ENCODE measurements at regions not wholly inside any gene's neighbourhood (a gene's known extent, or its start where the extent isn't known, plus 50 kb on each side); places are given as distances from the start of the nearest gene placed in this dataset.

- DNase-seq = no peak
- H3K9ac ChIP-seq = no peak overlapping the region
- no peaks in the 10 kb centered on the region for H3K79me2 ChIP-seq (ENCODE audit: insufficient read depth)
- in situ Hi-C loops (cut with MboI) = no loop called here
- 7% methylated on average over 2 of the region's 2 CpGs for WGBS, 2 experiments (ENCODE audit: low coverage in 1 of 2, low lambda C conversion rate in 2 of 2, missing lambda C conversion rate in 2 of 2)
- no peak overlapping the region for H2AFZ ChIP-seq
- no peaks in the 10 kb centered on the region for H3K27me3 ChIP-seq (replicated peaks; ENCODE audit: insufficient read depth)
- no peak overlapping the region for H3K4me2 ChIP-seq (ENCODE audit: unreplicated experiment)
- H3K36me3 ChIP-seq (ENCODE audit: low read depth) = no peaks in the 10 kb centered on the region
- TF ChIP-seq EZH2 (IDR thresholded peaks at IDR 0.05; ENCODE audit: insufficient read depth, poor library complexity, severe bottlenecking) (no peak), EZH2phosphoT487 (IDR thresholded peaks at IDR 0.05; ENCODE audit: insufficient read depth, low read depth) (no peak)
- H3K4me1 ChIP-seq (ENCODE audit: insufficient read depth) = no peaks in the 10 kb centered on the region
- no peak overlapping the region for H3K27ac ChIP-seq
- H3K9me2 ChIP-seq (ENCODE audit: insufficient read depth) = no peaks in the 10 kb centered on the region
- no peaks in the 10 kb centered on the region for H3F3A ChIP-seq (ENCODE audit: insufficient read depth)
- no peak overlapping the region for H3K4me3 ChIP-seq
- no peaks in the 10 kb centered on the region for H3K9me3 ChIP-seq (ENCODE audit: low read depth)
- H4K20me1 ChIP-seq (ENCODE audit: insufficient read depth) = no peaks in the 10 kb centered on the region
These were observed 100.7 kb downstream of the DMRTA2 start for GRCh38 chr1:50322579-50322978.

GRCh38 chr1:50318428-50318827 is 104.8 kb downstream of the DMRTA2 start:
- Histone ChIP-seq H2AFZ (no peak overlapping the region), H3K36me3 (ENCODE audit: low read depth) (no peaks in the 10 kb centered on the region), H3F3A (ENCODE audit: insufficient read depth) (no peaks in the 10 kb centered on the region), H3K9ac (no peak overlapping the region), H3K27ac (no peak overlapping the region), H3K4me3 (no peak overlapping the region), H3K9me2 (ENCODE audit: insufficient read depth) (no peaks in the 10 kb centered on the region), H4K20me1 (ENCODE audit: insufficient read depth) (no peaks in the 10 kb centered on the region), H3K4me2 (ENCODE audit: unreplicated experiment) (no peak overlapping the region), H3K4me1 (ENCODE audit: insufficient read depth) (no peaks in the 10 kb centered on the region), H3K79me2 (ENCODE audit: insufficient read depth) (no peaks in the 10 kb centered on the region), H3K9me3 (ENCODE audit: low read depth) (no peaks in the 10 kb centered on the region), H3K27me3 (replicated peaks; ENCODE audit: insufficient read depth) (no peaks in the 10 kb centered on the region)
- DNase-seq = no peak
- TF ChIP-seq EZH2 (IDR thresholded peaks at IDR 0.05; ENCODE audit: insufficient read depth, poor library complexity, severe bottlenecking) (no peak), EZH2phosphoT487 (IDR thresholded peaks at IDR 0.05; ENCODE audit: insufficient read depth, low read depth) (no peak)
- in situ Hi-C loops (cut with MboI) = no loop called here

GRCh38 chr1:50308878-50309277 is 114.4 kb downstream of the DMRTA2 start:
- H3K9me3 ChIP-seq (ENCODE audit: low read depth) = no peaks in the 10 kb centered on the region
- H2AFZ ChIP-seq = no peak overlapping the region
- H3K4me3 ChIP-seq = no peak overlapping the region
- H3K9ac ChIP-seq = no peak overlapping the region
- no peak for TF ChIP-seq EZH2 (IDR thresholded peaks at IDR 0.05; ENCODE audit: insufficient read depth, poor library complexity, severe bottlenecking)
- H3K4me2 ChIP-seq (ENCODE audit: unreplicated experiment) = no peak overlapping the region
- H3K9me2 ChIP-seq (ENCODE audit: insufficient read depth) = no peaks in the 10 kb centered on the region
- H3K4me1 ChIP-seq (ENCODE audit: insufficient read depth) = no peaks in the 10 kb centered on the region
- WGBS, 2 experiments (ENCODE audit: low coverage in 1 of 2, low lambda C conversion rate in 2 of 2, missing lambda C conversion rate in 2 of 2) = 12 to 18% methylated on average over 6 of the region's 6 CpGs
- in situ Hi-C loops (cut with MboI) = no loop called here
- H3K79me2 ChIP-seq (ENCODE audit: insufficient read depth) = no peaks in the 10 kb centered on the region
- H3K27me3 ChIP-seq (replicated peaks; ENCODE audit: insufficient read depth) = no peaks in the 10 kb centered on the region
- DNase-seq = peak; percentile 46
- no peaks in the 10 kb centered on the region for H3F3A ChIP-seq (ENCODE audit: insufficient read depth)
- H4K20me1 ChIP-seq (ENCODE audit: insufficient read depth) = no peaks in the 10 kb centered on the region
- no peak overlapping the region for H3K27ac ChIP-seq
- H3K36me3 ChIP-seq (ENCODE audit: low read depth) = no peaks in the 10 kb centered on the region

- no peak for DNase-seq
- Histone ChIP-seq H3K4me3 (no peak overlapping the region), H3K79me2 (ENCODE audit: insufficient read depth) (no peaks in the 10 kb centered on the region), H3K36me3 (ENCODE audit: low read depth) (no peaks in the 10 kb centered on the region), H3F3A (ENCODE audit: insufficient read depth) (no peaks in the 10 kb centered on the region), H3K9ac (no peak overlapping the region), H4K20me1 (ENCODE audit: insufficient read depth) (no peaks in the 10 kb centered on the region), H2AFZ (no peak overlapping the region), H3K9me2 (ENCODE audit: insufficient read depth) (no peaks in the 10 kb centered on the region), H3K27ac (no peak overlapping the region), H3K4me2 (ENCODE audit: unreplicated experiment) (no peak overlapping the region), H3K4me1 (ENCODE audit: insufficient read depth) (no peaks in the 10 kb centered on the region), H3K27me3 (replicated peaks; ENCODE audit: insufficient read depth) (no peaks in the 10 kb centered on the region), H3K9me3 (ENCODE audit: low read depth) (no peaks in the 10 kb centered on the region)
- in situ Hi-C loops (cut with MboI) = no loop called here
- 6 to 18% methylated on average over 1 of the region's 1 CpG for WGBS, 2 experiments (ENCODE audit: low coverage in 1 of 2, low lambda C conversion rate in 2 of 2, missing lambda C conversion rate in 2 of 2)
- TF ChIP-seq EZH2 (IDR thresholded peaks at IDR 0.05; ENCODE audit: insufficient read depth, poor library complexity, severe bottlenecking) = no peak
- TF ChIP-seq EZH2phosphoT487 (IDR thresholded peaks at IDR 0.05; ENCODE audit: insufficient read depth, low read depth) = no peak
These were observed 117.4 kb downstream of the DMRTA2 start for GRCh38 chr1:50305808-50306207.

- Histone ChIP-seq H3K9me3 (ENCODE audit: low read depth) (no peaks in the 10 kb centered on the region), H3F3A (ENCODE audit: insufficient read depth) (no peaks in the 10 kb centered on the region), H3K4me2 (ENCODE audit: unreplicated experiment) (no peak overlapping the region), H3K27me3 (replicated peaks; ENCODE audit: insufficient read depth) (no peaks in the 10 kb centered on the region), H4K20me1 (ENCODE audit: insufficient read depth) (no peaks in the 10 kb centered on the region), H2AFZ (no peak overlapping the region), H3K79me2 (ENCODE audit: insufficient read depth) (no peaks in the 10 kb centered on the region), H3K9ac (no peak overlapping the region), H3K4me3 (no peak overlapping the region), H3K36me3 (ENCODE audit: low read depth) (no peaks in the 10 kb centered on the region), H3K27ac (no peak overlapping the region), H3K4me1 (ENCODE audit: insufficient read depth) (no peaks in the 10 kb centered on the region), H3K9me2 (ENCODE audit: insufficient read depth) (no peaks in the 10 kb centered on the region)
- WGBS, 2 experiments (ENCODE audit: low coverage in 1 of 2, low lambda C conversion rate in 2 of 2, missing lambda C conversion rate in 2 of 2) = 2 to 4% methylated on average over 4 of the region's 4 CpGs
- DNase-seq = no peak
- TF ChIP-seq EZH2 (IDR thresholded peaks at IDR 0.05; ENCODE audit: insufficient read depth, poor library complexity, severe bottlenecking) (no peak), EZH2phosphoT487 (IDR thresholded peaks at IDR 0.05; ENCODE audit: insufficient read depth, low read depth) (no peak)
- in situ Hi-C loops (cut with MboI) = no loop called here
These were observed 122.9 kb downstream of the DMRTA2 start for GRCh38 chr1:50300297-50300696.

Data from GM23248 (cell line).